B cell (primary cell): ENCODE measurements at regions not wholly inside any gene's neighbourhood (a gene's known extent, or its start where the extent isn't known, plus 50 kb on each side); places are given as distances from the start of the nearest gene placed in this dataset.

Source experiments
- ATAC-seq: fragments of 200-7000 bp; cut with Tn5 transposase; one replicate; pipeline ENCODE4 v1.10.0; 2021; ENCODE audit warnings: low read depth, mild to moderate bottlenecking, moderate number of reproducible peaks, moderate library complexity
- CTCF ChIA-PET: fragments of 350-600 bp; sonication (Branson Sonifier 250); formaldehyde crosslinking; loops from one replicate; lab custom pipeline; 2021; ENCODE audit warnings: antibody characterized with exemption, inconsistent platforms; lab: Charles Lee
- POLR2A ChIA-PET: fragments of 350-600 bp; sonication (Branson Sonifier 250); formaldehyde crosslinking; loops from one replicate; lab custom pipeline; 2021; ENCODE audit warnings: antibody characterized with exemption; lab: Charles Lee
- DNase-seq: peaks from one replicate; pipeline ENCODE4 v3.0.0; 2013
- H2AFZ ChIP-seq: 2 replicates; pipeline ENCODE4 v1.6.1; 2012; ENCODE audit warnings: mild to moderate bottlenecking, low read depth, low read length; ENCODE audit not compliant: insufficient read depth, poor library complexity, severe bottlenecking
- H3K27ac ChIP-seq, 2 donors: 1 replicate in 1 of 2; 2 replicates in 1 of 2; pipeline ENCODE4 v1.5.1; 2012 to 2013; ENCODE audit warnings: low read length in 2 of 2, mild to moderate bottlenecking in 2 of 2, moderate library complexity in 1 of 2
- H3K27me3 ChIP-seq, 4 experiments: fragments of 200-600 bp in 1 of 4; sonication (generic) in 1 of 4; replicated peaks in 1 of 4; 1 replicate in 2 of 4; 2 replicates in 2 of 4; pipeline versions ENCODE4 v1.6.1 to v1.7.0; 2013 to 2016; ENCODE audit warnings: low read length in 3 of 4, mild to moderate bottlenecking in 2 of 4, mixed read lengths in 1 of 4, moderate library complexity in 1 of 4; ENCODE audit not compliant: insufficient read depth in 4 of 4, control insufficient read depth in 3 of 4; ENCODE audit errors: control extremely low read depth in 1 of 4
- H3K36me3 ChIP-seq, 2 experiments: replicated peaks in 1 of 2; 1 replicate in 1 of 2; 2 replicates in 1 of 2; pipeline versions ENCODE4 v1.6.1 to v1.7.1; 2013; ENCODE audit warnings: low read length in 1 of 2; ENCODE audit not compliant: insufficient read depth in 2 of 2, control insufficient read depth in 1 of 2; ENCODE audit errors: control extremely low read depth in 1 of 2, extremely low read depth in 1 of 2
- H3K4me1 ChIP-seq, 2 donors: fragments of 200-600 bp in 1 of 2; sonication (generic) in 1 of 2; 1 replicate in 1 of 2; 2 replicates in 1 of 2; pipeline versions ENCODE4 v1.5.1 to v1.6.1; 2013 to 2017; ENCODE audit warnings: low read length in 2 of 2; ENCODE audit not compliant: control insufficient read depth in 2 of 2, insufficient read depth in 2 of 2
- H3K4me2 ChIP-seq: replicated peaks from 2 replicates; pipeline ENCODE3; 2012; ENCODE audit warnings: mild to moderate bottlenecking, low read depth, low read length; ENCODE audit not compliant: poor library complexity, severe bottlenecking
- H3K4me3 ChIP-seq, 5 experiments: fragments of 200-600 bp in 1 of 5; sonication (generic) in 1 of 5; 1 replicate in 3 of 5; 2 replicates in 2 of 5; pipeline versions ENCODE4 v1.5.1 to v1.7.0; 2011 to 2016; ENCODE audit warnings: low read length in 4 of 5, mild to moderate bottlenecking in 4 of 5, low read depth in 2 of 5, control low read depth in 1 of 5, moderate library complexity in 1 of 5; ENCODE audit not compliant: insufficient read depth in 1 of 5; ENCODE audit errors: control extremely low read depth in 1 of 5, extremely low read depth in 1 of 5
- H3K79me2 ChIP-seq: fragments of 200-600 bp; sonication (generic); one replicate; pipeline ENCODE4 v1.6.0; 2016; ENCODE audit warnings: low read length; ENCODE audit not compliant: control insufficient read depth, insufficient read depth
- H3K9ac ChIP-seq: fragments of 200-600 bp; sonication (generic); 2 replicates; pipeline ENCODE4 v1.6.1; 2017; ENCODE audit warnings: mild to moderate bottlenecking, low read length, moderate library complexity
- H3K9me3 ChIP-seq, 3 donors: one replicate each; pipeline versions ENCODE4 v1.6.1 to v1.7.1; 2013; ENCODE audit warnings: low read length in 2 of 3; ENCODE audit not compliant: control insufficient read depth in 2 of 3, insufficient read depth in 1 of 3; ENCODE audit errors: control extremely low read depth in 1 of 3
- H4K20me1 ChIP-seq: 2 replicates; pipeline ENCODE4 v1.6.0; 2012; ENCODE audit warnings: mild to moderate bottlenecking, low read length; ENCODE audit not compliant: insufficient read depth, control insufficient read depth, poor library complexity, severe bottlenecking
- H3K27ac Mint-ChIP-seq: one replicate; pipeline ENCODE4 v1.8.0; 2021; ENCODE audit warnings: mixed read lengths
- H3K27me3 Mint-ChIP-seq: one replicate; pipeline ENCODE4 v1.8.0; 2021; ENCODE audit warnings: mixed read lengths
- H3K4me1 Mint-ChIP-seq: one replicate; pipeline ENCODE4 v1.8.0; 2021; ENCODE audit warnings: mixed read lengths
- H3K4me3 Mint-ChIP-seq: one replicate; pipeline ENCODE4 v1.8.0; 2021; ENCODE audit warnings: mixed read lengths
- H3K9me3 Mint-ChIP-seq: one replicate; pipeline ENCODE4 v1.8.0; 2022; ENCODE audit warnings: mixed read lengths; ENCODE audit not compliant: insufficient read depth
- EZH2 ChIP-seq: IDR thresholded peaks from 2 replicates; pipeline ENCODE4 v1.6.1; 2012; ENCODE audit warnings: borderline replicate concordance, low read depth, mild to moderate bottlenecking, moderate library complexity, low read length; ENCODE audit not compliant: insufficient read depth, poor library complexity, severe bottlenecking
- WGBS: methylation state at CpG from one replicate; pipeline ENCODE4 v1.1.5; 2013; ENCODE audit warnings: missing lambda C conversion rate; ENCODE audit not compliant: insufficient coverage; 5-methylcytosine and 5-hydroxymethylcytosine counted together
- intact Hi-C: fragments of 100-400 bp; cut with micrococcal nuclease; formaldehyde crosslinking; loops from one replicate; pipeline ENCODE4 v1.10.0; 2022
- TF ChIP-seq, protein P1 (sequence below): fragments of 200-600 bp; IDR thresholded peaks from one replicate; pipeline ENCODE4 v1.8.0; 2022; ENCODE audit warnings: antibody characterized with exemption, mild to moderate bottlenecking

GRCh38 chr6:141996823-141997222, 135.9 kb upstream of the GJE1 start:
- POLR2A ChIA-PET = no interaction called here
- H3K4me3 ChIP-seq = no peak overlapping the region
- no peaks in the 10 kb centered on the region for H4K20me1 ChIP-seq
- H2AFZ ChIP-seq = no peak overlapping the region
- no peak overlapping the region for H3K9ac ChIP-seq
- no peaks in the 10 kb centered on the region for H3K27me3 ChIP-seq
- no peak overlapping the region for H3K4me2 ChIP-seq
- no peak for TF ChIP-seq EZH2
- TF ChIP-seq, protein P1, sequence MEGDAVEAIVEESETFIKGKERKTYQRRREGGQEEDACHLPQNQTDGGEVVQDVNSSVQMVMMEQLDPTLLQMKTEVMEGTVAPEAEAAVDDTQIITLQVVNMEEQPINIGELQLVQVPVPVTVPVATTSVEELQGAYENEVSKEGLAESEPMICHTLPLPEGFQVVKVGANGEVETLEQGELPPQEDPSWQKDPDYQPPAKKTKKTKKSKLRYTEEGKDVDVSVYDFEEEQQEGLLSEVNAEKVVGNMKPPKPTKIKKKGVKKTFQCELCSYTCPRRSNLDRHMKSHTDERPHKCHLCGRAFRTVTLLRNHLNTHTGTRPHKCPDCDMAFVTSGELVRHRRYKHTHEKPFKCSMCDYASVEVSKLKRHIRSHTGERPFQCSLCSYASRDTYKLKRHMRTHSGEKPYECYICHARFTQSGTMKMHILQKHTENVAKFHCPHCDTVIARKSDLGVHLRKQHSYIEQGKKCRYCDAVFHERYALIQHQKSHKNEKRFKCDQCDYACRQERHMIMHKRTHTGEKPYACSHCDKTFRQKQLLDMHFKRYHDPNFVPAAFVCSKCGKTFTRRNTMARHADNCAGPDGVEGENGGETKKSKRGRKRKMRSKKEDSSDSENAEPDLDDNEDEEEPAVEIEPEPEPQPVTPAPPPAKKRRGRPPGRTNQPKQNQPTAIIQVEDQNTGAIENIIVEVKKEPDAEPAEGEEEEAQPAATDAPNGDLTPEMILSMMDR = no peak
- H3K27ac Mint-ChIP-seq = no peak overlapping the region
- DNase-seq (no peak), ATAC-seq (no peak)
- H3K4me1 Mint-ChIP-seq = no peaks in the 10 kb centered on the region
- no peaks in the 10 kb centered on the region for H3K4me1 ChIP-seq
- H3K9me3 Mint-ChIP-seq = peaks cover 24% of the 10 kb centered on the region
- no peaks in the 10 kb centered on the region for H3K79me2 ChIP-seq
- no peak overlapping the region for H3K4me3 Mint-ChIP-seq
- CTCF ChIA-PET = no interaction called here
- no peaks in the 10 kb centered on the region for H3K27me3 Mint-ChIP-seq
- intact Hi-C loops = no loop called here
- no peaks in the 10 kb centered on the region for H3K36me3 ChIP-seq
- peaks cover 0 to 13% (median 0%) of the 10 kb centered on the region in 3 donors for H3K9me3 ChIP-seq
- no peak overlapping the region for H3K27ac ChIP-seq

DNA sequence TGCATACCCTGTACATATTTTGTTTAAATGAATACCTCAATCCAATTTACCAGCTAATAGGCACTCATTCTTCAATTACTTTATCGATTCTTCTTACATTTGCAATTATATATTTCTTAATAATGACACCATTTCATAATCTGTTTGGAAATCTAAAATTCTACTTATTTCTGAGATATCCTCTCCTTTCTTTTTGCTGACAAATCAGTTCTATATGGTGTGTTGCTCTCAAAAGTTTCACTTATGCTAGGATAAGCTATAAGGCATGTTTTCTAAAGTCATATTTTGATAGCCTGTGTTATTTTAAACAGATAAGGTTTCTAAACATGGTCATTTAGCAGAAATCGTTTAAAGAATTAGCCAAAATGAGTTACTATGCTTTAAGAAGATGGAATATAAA, 140.6 kb upstream of the GJE1 start:
- Histone ChIP-seq H3K9me3 (peaks cover 0 to 13% (median 0%) of the 10 kb centered on the region in 3 donors), H3K27me3 (no peaks in the 10 kb centered on the region), H3K4me1 (no peaks in the 10 kb centered on the region), H3K27ac (no peak overlapping the region), H3K4me2 (no peak overlapping the region), H3K79me2 (no peaks in the 10 kb centered on the region), H3K9ac (no peak overlapping the region), H3K4me3 (no peak overlapping the region), H3K36me3 (no peaks in the 10 kb centered on the region), H4K20me1 (no peaks in the 10 kb centered on the region), H2AFZ (no peak overlapping the region)
- Mint-ChIP-seq H3K9me3 (peaks cover 10% of the 10 kb centered on the region), H3K4me3 (no peak overlapping the region), H3K27ac (no peak overlapping the region), H3K27me3 (no peaks in the 10 kb centered on the region), H3K4me1 (no peaks in the 10 kb centered on the region)
- POLR2A ChIA-PET = no interaction called here
- DNase-seq (no peak), ATAC-seq (no peak)
- no peak for TF ChIP-seq EZH2
- TF ChIP-seq, protein P1 = no peak
- intact Hi-C loops = no loop called here
- CTCF ChIA-PET = no interaction called here
- no CpG with 5 or more reads among the region's 2 CpGs for WGBS
